ENCODE measurements at regions not wholly inside any gene's neighbourhood (a gene's known extent, or its start where the extent isn't known, plus 50 kb on each side); places are given as distances from the start of the nearest gene placed in this dataset.
A peak's percentile ranks its signal among the peaks of the same experiment; 100 is the strongest.
"Not testable (repeated sequence)": the region's sequence is repeated elsewhere in the genome, so short reads cannot be mapped to it uniquely, and the experiment has no call there.

- no peak for DNase-seq (ENCODE audit: low spot score)
- no peak for FAIRE-seq
These were observed 198.8 kb downstream of the DAD1 start for GRCh38 chr14:22390195-22390594.

DNA sequence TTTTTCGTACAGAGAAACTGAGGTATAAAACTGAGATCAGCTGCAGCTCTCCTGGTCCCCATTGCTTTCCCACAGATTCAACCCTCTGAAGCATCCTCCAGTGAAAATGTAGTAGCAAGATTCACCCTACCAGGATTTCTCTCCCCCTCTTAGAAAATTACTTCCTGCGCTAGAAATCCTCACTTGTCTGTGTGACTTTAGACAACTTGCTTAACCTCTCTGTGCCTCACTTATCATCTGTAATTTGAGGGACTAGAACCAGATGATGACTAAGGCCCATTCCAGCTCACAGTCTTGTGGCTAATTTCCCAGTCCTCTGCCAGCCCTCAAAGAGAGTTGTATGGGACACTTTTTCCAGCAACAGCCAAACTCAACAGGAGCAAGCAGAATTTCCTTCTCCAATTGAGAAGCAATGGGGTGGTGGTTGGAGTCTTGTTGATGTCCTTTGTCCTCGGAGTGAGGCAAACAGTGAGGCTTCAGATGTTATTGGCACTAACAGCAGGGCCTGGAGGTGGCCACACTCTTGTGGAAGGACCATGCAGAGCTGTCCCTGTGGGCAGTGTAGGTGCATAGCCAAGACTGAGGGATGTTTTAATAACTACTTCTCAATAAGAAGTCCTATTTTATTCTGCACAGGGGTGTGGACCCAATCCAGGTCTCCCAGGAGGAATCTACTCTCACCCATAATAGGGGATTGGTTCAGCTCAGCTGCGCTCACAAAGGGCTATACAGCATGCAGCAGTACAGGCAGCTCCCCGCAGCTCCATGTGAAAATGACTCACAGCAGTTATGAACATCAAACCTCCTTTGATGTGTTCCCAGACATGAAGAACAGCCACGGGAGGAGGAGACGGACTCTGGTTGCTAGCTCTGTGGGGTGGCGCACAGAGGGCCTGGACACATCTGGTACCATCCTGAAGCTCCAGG lies 200.1 kb downstream of the DAD1 start:
- DNase-seq (ENCODE audit: low spot score), result peak; percentile 55
- FAIRE-seq, result no peak

DNA sequence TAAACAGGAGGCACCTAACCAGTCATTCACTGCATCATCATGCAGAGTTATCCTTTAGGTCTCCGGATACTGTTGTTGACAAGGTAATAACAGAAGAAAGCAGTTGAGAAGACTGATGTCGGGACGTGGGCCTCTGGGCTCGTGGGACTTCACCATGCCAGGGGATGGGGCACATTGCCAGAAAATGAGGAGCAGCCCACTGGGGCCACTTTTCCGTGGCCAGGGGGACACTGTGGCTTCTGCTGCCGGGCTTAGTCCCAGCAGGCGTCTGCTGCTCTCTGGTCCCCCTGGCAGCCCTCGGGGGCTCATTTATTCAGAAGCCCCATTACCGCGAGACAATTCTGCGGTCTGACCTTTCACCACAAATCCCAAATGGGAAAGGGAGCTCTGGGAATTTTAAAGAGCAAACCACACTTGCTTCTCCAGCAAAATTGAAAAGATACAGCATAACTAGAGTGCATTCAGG lies 201.2 kb downstream of the DAD1 start:
- DNase-seq (ENCODE audit: low spot score) (peak; percentile 40), FAIRE-seq (no peak)

- DNase-seq (ENCODE audit: low spot score) (peak; percentile 82), FAIRE-seq (no peak)
These were observed 201.9 kb downstream of the DAD1 start for GRCh38 chr14:22386924-22387775.

DNA sequence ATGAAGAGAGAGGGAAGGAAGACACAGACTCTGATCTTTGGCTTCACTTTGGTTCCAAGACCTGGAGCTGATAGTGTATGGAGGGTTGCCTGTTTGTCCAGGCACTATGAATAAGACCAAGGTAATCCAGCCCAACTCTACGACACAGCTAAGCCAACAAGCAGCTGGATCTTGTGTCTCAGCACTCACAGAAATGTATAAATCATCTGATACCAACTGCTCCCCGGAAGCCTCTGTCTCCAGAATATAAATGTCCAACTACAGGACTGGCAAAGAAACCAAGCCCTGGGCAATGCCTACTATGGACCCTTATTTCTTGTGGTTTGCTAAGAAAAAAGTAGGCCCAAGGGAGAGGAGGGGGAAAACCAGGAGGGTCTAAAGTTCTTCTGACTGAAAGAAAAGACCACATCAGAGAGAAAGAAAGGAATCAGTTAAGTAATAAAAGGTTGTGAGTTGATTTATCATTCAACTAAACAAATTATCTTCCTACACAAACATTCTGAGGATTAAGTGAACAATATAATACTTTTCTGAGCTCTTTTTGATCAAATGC lies 204.0 kb downstream of the DAD1 start:
- FAIRE-seq (no peak), DNase-seq (ENCODE audit: low spot score) (no peak)

- DNase-seq (ENCODE audit: low spot score) (no peak), FAIRE-seq (no peak)
These were observed 204.9 kb downstream of the DAD1 start for GRCh38 chr14:22384167-22384549.

GRCh38 chr14:22383515-22384166 lies 205.4 kb downstream of the DAD1 start:
- DNase-seq (ENCODE audit: low spot score) (no peak), FAIRE-seq (no peak)

- no peak for FAIRE-seq
These were observed 206.1 kb downstream of the DAD1 start for GRCh38 chr14:22382955-22383354.

DNA sequence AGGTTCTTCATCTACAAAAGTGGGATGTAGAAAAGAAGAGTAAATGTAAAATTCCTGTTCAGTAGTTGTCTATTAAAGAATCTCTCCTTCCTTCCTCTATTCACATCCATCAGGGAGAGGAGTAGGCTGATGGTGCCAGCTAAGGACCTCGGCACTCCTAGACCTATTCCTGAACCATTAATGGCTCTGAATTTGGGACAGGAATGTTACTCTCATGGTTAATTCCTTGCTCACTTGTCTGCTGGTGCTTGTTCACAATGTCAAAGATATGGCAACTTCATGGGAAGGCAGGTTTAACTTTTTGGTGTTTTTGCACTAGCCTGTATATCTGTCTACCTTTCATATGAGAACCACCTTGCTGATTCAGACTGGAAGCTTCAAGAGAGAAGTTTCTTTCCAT lies 206.6 kb downstream of the DAD1 start:
- no peak for FAIRE-seq
- no peak for DNase-seq (ENCODE audit: low spot score)

More at GRCh38 chr14:22382955-22383354, 206.1 kb downstream of the DAD1 start:
- DNase-seq (ENCODE audit: low spot score), result no peak

DNA sequence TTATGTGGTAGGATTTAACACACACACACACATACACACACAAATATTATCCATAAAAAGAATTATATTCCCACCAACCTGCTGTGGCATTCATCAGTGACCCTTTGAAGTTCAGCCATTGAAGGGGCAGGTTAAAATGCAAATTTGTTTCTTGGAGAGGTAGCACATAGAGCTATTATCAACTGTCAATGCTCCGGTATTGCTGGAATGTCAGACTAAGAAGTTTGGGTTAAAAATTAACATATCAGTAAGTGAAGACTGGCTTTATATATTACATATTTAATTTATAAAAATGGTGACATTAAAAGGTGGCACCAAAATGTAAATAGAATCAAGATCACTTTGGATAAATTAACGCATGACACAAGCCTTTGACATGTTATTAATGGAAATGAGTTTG lies 207.3 kb downstream of the DAD1 start:
- FAIRE-seq, result no peak
- no peak for DNase-seq (ENCODE audit: low spot score)

GRCh38 chr14:22381408-22381760 lies 207.6 kb downstream of the DAD1 start:
- DNase-seq (ENCODE audit: low spot score) (no peak), FAIRE-seq (no peak)

DNA sequence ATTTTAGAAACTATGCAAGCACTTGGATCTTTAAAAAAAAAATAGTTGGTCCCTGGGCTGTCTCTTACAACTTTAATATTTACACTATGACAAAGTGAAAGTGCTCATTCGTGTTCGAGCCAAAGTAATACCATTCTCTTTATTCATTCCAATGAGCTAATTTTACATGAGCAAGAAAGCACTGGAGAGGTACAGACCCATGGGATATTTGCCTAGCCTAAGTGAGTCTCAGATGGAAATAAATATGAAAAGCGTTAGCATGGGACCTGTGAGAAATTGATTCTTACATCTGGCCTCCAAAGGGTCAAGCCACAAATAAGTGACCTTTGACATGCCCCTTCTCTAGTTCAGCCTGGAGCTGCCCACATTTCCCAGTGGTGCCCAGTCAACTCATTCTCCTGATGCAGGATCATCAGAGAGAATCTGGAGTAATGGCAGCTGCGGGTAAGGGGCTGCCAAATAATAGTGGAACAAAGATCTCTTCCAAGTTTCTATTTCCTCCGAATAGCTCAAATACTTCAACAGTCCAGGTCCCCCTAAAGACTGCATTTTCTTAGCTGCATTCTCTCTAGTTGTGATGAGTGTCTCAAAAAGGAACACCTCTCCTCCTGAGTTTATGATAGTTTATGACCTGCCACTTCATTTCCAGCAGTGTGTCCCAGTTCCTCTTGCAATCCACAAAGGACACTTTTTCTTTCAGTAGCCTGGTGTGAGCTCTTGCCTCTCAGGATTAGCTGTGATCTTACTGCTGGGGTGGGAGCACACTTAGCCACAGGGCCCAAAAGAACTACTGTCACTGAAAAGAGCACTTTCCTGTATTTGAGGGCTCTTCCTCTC lies 208.2 kb downstream of the DAD1 start:
- FAIRE-seq (no peak), DNase-seq (ENCODE audit: low spot score) (no peak)

GRCh38 chr14:22379727-22380126 lies 209.3 kb downstream of the DAD1 start:
- DNase-seq (ENCODE audit: low spot score) (no peak), FAIRE-seq (no peak)

DNA sequence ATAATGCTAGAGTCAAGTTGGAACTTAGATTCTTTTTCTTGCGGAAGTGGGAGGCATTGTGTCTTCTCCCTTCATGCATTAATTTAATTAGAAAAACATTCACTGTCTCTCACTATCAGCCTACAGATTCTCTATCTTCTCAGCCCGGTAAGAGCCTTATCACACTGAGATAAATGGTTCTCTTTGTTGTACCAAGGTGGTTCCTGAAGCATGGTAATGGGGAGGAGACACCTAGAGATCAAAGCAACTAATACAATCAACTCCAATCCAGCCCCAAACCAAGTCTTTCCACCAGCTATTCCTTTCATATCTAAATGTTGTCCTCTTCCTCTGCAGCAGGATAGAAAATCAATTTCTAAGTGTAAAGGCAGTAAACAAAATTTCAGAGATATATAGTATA lies 210.8 kb downstream of the DAD1 start:
- DNase-seq (ENCODE audit: low spot score) (no peak), FAIRE-seq (no peak)

DNA sequence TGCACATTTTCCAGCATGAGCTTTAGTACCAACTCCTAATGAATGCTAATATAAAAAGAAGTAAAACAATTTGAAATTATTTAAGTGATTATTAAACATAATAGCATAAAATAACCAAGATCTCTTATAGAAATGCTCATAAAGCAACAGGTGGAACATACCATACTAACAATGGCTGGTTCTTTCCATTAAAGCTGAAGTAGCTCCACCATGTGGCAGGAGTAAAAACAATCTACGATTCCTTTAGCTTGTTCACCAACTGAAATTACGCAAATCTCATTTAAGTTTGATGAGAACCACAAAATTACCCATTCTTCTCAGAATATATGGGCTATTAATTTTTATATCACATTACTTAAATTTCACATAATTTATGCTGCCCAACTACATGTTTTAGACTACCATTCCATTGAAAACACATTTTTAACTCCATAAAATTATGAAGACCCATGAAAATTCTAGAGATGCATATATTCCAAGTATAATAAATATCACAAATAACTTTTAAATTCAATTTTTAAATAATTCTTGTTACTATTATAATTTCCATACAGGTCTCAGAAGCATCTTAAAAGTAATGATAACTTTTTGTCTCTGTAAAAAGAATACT lies 213.6 kb downstream of the DAD1 start:
- FAIRE-seq (no peak), DNase-seq (ENCODE audit: low spot score) (no peak)

DNA sequence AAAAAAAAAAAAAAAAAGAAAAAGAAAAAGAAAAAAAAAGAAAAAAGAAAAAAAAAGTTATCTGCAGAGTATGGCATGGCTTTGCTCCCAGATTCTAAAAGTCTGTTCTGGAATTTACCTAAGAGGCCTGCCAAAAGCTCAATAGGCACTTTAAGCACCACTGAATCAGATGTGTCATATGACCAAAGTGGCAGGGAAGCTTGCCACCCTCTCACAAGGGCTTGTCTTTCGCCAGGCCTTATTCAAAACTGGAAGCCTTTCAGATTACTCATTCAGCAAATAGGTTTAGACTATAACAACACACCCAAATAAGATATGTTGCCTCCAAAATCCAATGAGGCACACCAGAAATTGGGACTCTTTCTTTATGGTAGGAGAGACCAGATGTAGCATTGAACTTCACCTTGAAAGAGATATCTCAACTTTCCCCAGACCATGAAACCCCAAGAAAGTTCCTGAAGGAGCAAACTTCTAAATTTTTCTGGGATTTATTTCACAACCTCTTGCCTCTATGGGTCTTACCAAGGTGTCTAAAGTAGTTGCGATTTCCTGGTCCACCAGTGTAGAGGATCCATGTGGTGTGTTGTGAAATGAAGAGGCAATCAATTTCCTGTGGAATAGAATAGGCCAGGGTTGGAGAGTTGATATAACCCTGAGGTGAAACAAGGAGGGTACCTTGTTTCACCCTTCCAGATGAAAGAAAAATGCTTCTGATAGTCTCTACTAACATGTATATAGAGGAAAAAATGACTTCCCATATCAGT lies 218.8 kb downstream of the DAD1 start:
- DNase-seq (ENCODE audit: low spot score) (peak; percentile 50), FAIRE-seq (no peak)

- FAIRE-seq (no peak), DNase-seq (ENCODE audit: low spot score) (no peak)
These were observed 230.3 kb downstream of the DAD1 start for GRCh38 chr14:22358726-22359125.

DNA sequence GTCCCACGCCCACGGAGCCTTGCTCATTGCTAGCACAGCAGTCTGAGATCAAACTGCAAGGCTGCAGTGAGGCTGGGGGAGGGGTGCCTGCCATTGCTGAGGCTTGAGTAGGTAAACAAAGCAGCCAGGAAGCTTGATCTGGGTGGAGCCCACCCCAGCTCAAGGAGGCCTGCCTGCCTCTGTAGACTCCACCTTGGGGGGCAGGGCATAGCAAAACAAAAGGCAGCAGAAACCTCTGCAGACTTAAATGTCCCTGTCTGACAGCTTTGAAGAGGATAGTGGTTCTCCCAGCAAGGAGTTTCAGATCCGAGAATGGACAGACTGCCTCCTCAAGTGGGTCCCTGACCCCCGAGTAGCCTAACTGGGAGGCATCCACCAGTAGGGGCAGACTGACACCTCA lies 239.7 kb downstream of the DAD1 start:
- not testable (repeated sequence) for FAIRE-seq; DNase-seq (ENCODE audit: low spot score)

DNA sequence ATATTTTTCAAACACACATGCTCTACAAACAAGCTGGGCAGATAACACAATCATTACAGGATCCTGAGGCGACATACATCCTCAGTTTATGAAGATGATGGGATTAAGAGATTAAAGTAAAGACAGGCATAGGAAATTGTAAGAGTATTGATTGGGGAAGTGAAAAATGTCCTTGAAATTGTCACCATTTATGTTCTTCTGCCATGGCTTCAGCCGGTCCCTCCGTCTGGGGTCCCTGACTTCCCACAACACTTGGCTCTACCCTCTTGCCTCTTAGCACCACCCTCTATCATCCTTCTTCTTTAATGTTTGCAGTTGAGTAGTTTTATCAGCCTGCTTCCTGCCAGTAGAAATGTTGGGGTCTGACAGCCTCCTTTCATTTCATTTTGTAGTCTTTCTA lies 244.4 kb downstream of the DAD1 start:
- DNase-seq (ENCODE audit: low spot score), result no peak
- FAIRE-seq, result no peak
